ENCODE measurements at regions not wholly inside any gene's neighbourhood (a gene's known extent, or its start where the extent isn't known, plus 50 kb on each side); places are given as distances from the start of the nearest gene placed in this dataset.
"Not testable (repeated sequence)": the region's sequence is repeated elsewhere in the genome, so short reads cannot be mapped to it uniquely, and the experiment has no call there.

GRCh38 chr10:28186887-28187578, 115.8 kb downstream of the MPP7 start:
- DNase-seq: no peak

GRCh38 chr10:28186461-28186860, 116.4 kb downstream of the MPP7 start:
- DNase-seq: no peak

GRCh38 chr10:28184810-28185209, 118.1 kb downstream of the MPP7 start:
- no peak for DNase-seq

- DNase-seq: no peak
These were observed 121.3 kb downstream of the MPP7 start for GRCh38 chr10:28181478-28182096.

- DNase-seq: no peak
These were observed 122.2 kb downstream of the MPP7 start for GRCh38 chr10:28180654-28181053.

GRCh38 chr10:28179743-28180099, 123.1 kb downstream of the MPP7 start:
- no peak for DNase-seq

GRCh38 chr10:28179006-28179742, 123.7 kb downstream of the MPP7 start:
- DNase-seq: peak; percentile 24

- no peak for DNase-seq
These were observed 124.8 kb downstream of the MPP7 start for GRCh38 chr10:28177944-28178637.

- DNase-seq: not testable (repeated sequence)
These were observed 126.4 kb downstream of the MPP7 start for GRCh38 chr10:28176498-28176897.

- DNase-seq: no peak
These were observed 130.6 kb downstream of the MPP7 start for GRCh38 chr10:28172223-28172610.

GRCh38 chr10:28171468-28172222, 131.2 kb downstream of the MPP7 start:
- no peak for DNase-seq

- DNase-seq: no peak
These were observed 133.3 kb downstream of the MPP7 start for GRCh38 chr10:28169525-28169924.

GRCh38 chr10:28160866-28161405, 141.9 kb downstream of the MPP7 start:
- DNase-seq: no peak

- DNase-seq: no peak
These were observed 145.5 kb downstream of the MPP7 start for GRCh38 chr10:28157379-28157778.

GRCh38 chr10:28155726-28156125, 147.1 kb downstream of the MPP7 start:
- DNase-seq: no peak

GRCh38 chr10:28151636-28152035, 151.2 kb downstream of the MPP7 start:
- DNase-seq: no peak

GRCh38 chr10:28149746-28150145, 150.9 kb upstream of the ODAD2 start:
- no peak for DNase-seq

- DNase-seq: no peak
These were observed 148.8 kb upstream of the ODAD2 start for GRCh38 chr10:28147706-28148105.

GRCh38 chr10:28139138-28139537, 140.3 kb upstream of the ODAD2 start:
- no peak for DNase-seq

- no peak for DNase-seq
These were observed 139.3 kb upstream of the ODAD2 start for GRCh38 chr10:28137907-28138880.

GRCh38 chr10:28135258-28135657, 136.4 kb upstream of the ODAD2 start:
- no peak for DNase-seq
